Stomach (tissue), 4 donors: ENCODE measurements at regions not wholly inside any gene's neighbourhood (a gene's known extent, or its start where the extent isn't known, plus 50 kb on each side); places are given as distances from the start of the nearest gene placed in this dataset.

Source experiments
- CTCF ChIP-seq, 7 experiments: fragments of 450-650 bp in 4 of 7; fragments of 200-600 bp in 3 of 7; sonication (generic) in 3 of 7; IDR thresholded peaks; one replicate each; pipeline ENCODE4 v1.5.1; 2016 to 2019; ENCODE audit warnings: antibody characterized with exemption in 7 of 7, control low read depth in 2 of 7, mild to moderate bottlenecking in 1 of 7
- EP300 ChIP-seq: sonication (generic); formaldehyde crosslinking; IDR thresholded peaks from one replicate; pipeline ENCODE4 v1.6.1; 2017; ENCODE audit warnings: antibody characterized with exemption
- POLR2A ChIP-seq, 4 donors: fragments of 450-650 bp; IDR thresholded peaks; one replicate each; pipeline ENCODE4 v1.6.1; 2016; ENCODE audit warnings: antibody characterized with exemption in 4 of 4, control low read depth in 2 of 4, mild to moderate bottlenecking in 1 of 4, moderate library complexity in 1 of 4
- POLR2AphosphoS5 ChIP-seq, 3 donors: sonication (generic); formaldehyde crosslinking; IDR thresholded peaks; one replicate each; pipeline ENCODE4 v1.6.1; 2016; ENCODE audit warnings: antibody characterized with exemption in 3 of 3

GRCh38 chr2:162914161-162914560 is 75.6 kb upstream of the KCNH7 start:
- TF ChIP-seq CTCF (IDR thresholded peaks at IDR 0.05) (no peak), POLR2AphosphoS5 (IDR thresholded peaks at IDR 0.05) (no peak), EP300 (no peak), POLR2A (IDR thresholded peaks at IDR 0.05) (no peak)
